Heart left ventricle (tissue), 16 donors: ENCODE measurements at regions not wholly inside any gene's neighbourhood (a gene's known extent, or its start where the extent isn't known, plus 50 kb on each side); places are given as distances from the start of the nearest gene placed in this dataset.

Experiments used
- ATAC-seq, 4 donors: fragments of 200-7000 bp; cut with Tn5 transposase; one replicate each; pipeline ENCODE4 v1.9.1; 2020 to 2022; ENCODE audit warnings: moderate library complexity in 4 of 4, mild to moderate bottlenecking in 3 of 4, moderate number of reproducible peaks in 1 of 4
- DNase-seq, 5 donors: peaks; one replicate each; pipeline ENCODE4 v3.0.0-alpha.2; 2020
- H3K27ac ChIP-seq, 12 donors: fragments of 200-600 bp; sonication (generic) in 4 of 12; one replicate each; pipeline versions ENCODE4 v1.5.0 to v1.8.0; 2016 to 2022; ENCODE audit warnings: mild to moderate bottlenecking in 2 of 12
- H3K27me3 ChIP-seq, 9 donors: fragments of 200-600 bp; sonication (generic) in 2 of 9; one replicate each; pipeline versions ENCODE4 v1.5.1 to v1.8.0; 2016 to 2022; ENCODE audit warnings: mild to moderate bottlenecking in 3 of 9
- H3K36me3 ChIP-seq, 9 donors: fragments of 200-600 bp; sonication (generic) in 2 of 9; one replicate each; pipeline versions ENCODE4 v1.5.0 to v1.8.0; 2018 to 2022; ENCODE audit warnings: mild to moderate bottlenecking in 2 of 9
- H3K4me1 ChIP-seq, 12 donors: fragments of 200-600 bp; sonication (generic) in 4 of 12; one replicate each; pipeline versions ENCODE4 v1.5.0 to v1.8.0; 2016 to 2022; ENCODE audit warnings: mild to moderate bottlenecking in 3 of 12
- H3K4me3 ChIP-seq, 12 donors: fragments of 200-600 bp; sonication (generic) in 4 of 12; one replicate each; pipeline versions ENCODE4 v1.5.0 to v1.8.0; 2017 to 2022; ENCODE audit warnings: mild to moderate bottlenecking in 9 of 12, moderate library complexity in 4 of 12
- H3K9me3 ChIP-seq, 12 donors: fragments of 200-600 bp; sonication (generic) in 4 of 12; one replicate each; pipeline versions ENCODE4 v1.5.0 to v1.8.0; 2016 to 2022; ENCODE audit warnings: mild to moderate bottlenecking in 1 of 12
- POLR2A ChIP-seq, 2 donors: fragments of 450-650 bp; IDR thresholded peaks; one replicate each; pipeline ENCODE4 v1.6.1; 2017; ENCODE audit warnings: antibody characterized with exemption in 2 of 2, mild to moderate bottlenecking in 2 of 2, moderate library complexity in 2 of 2
- WGBS, 4 donors: extraction: QIAGEN DNeasy Blood & Tissue Kit in 2 of 4; methylation state at CpG; one replicate each; pipeline versions ENCODE4 v1.1.5 to v1.1.7; 2013 to 2018; 5-methylcytosine and 5-hydroxymethylcytosine counted together
- intact Hi-C, 10 donors: fragments of 100-400 bp; cut with DNase I; formaldehyde crosslinking; loops; one replicate each; pipeline versions ENCODE4 v1.11.1 to v1.14.2; 2022
- TF ChIP-seq, protein P1 (sequence below), 12 donors: fragments of 200-600 bp; sonication (generic) in 4 of 12; IDR thresholded peaks; one replicate each; pipeline versions ENCODE4 v1.5.0 to v1.8.0; 2018 to 2022; ENCODE audit warnings: antibody characterized with exemption in 12 of 12, mild to moderate bottlenecking in 5 of 12
- donor health status: ischemic (EF 13 %, LVEDD 7.1; RV severe dilation, severe dysfunction).
- donor health status: healthy with polysubstance abuse.
- donor health status: DM: no; HTN: yes; CAD: no.
- donor health status: DM: no; HTN: no; CAD: no.
- donor health status: ischemic (EF 25% LVEDD 6.9; RV normal size, moderate dysfunction).
- donor health status: ischemic (EF 25% LVEDD 5.7; RV mildly dilated, moderate dysfunction).
- donor health status: healthy.
- donor health status: DM: yes; HTN: yes; CAD: no.
- donor health status: ischemic (EF 35%, LVEDD 5.7; RV mildly dilated, moderate dysfunction).
- donor health status: nonischemic (EF 11% LVEDD 7.7; RV severe dilation, severe dysfunction).
- donor health status: DM: yes; HTN: yes; CAD: no.
- donor health status: PGD.
- donor health status: ischemic (EF 29% LVEDD 5.4; RV normal size, mild dysfunction).
- donor health status: nonischemic (EF 23%, LVEDD 6.1; RV moderate dilation, normal function).

DNA sequence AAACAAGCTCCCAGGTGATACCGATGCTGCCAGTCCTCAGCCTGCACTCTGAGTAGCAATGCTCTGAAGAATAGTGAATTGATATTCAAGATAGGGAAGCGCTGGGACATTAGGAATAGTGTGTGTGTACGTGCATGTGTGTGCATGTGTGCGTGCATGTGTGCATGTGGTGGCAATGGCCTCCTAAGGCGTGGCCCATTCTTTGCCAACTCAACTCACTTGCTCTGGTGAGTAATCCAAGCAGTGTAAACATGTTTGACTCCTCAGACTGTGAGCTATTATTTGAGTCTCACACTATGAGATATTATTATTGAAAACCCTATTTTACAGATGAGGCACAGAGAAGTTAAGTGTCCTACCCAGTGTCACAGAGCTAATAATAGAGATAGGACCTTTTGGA is 186.6 kb downstream of the RAB11FIP2 start:
- Histone ChIP-seq H3K27me3 (peaks cover 0 to 31% (median 0%) of the 10 kb centered on the region in 9 donors), H3K4me3 (no peak overlapping the region), H3K9me3 (peaks cover 0 to 11% (median 0%) of the 10 kb centered on the region in 12 donors), H3K4me1 (no peaks in the 10 kb centered on the region), H3K27ac (no peak overlapping the region), H3K36me3 (no peaks in the 10 kb centered on the region)
- intact Hi-C loops, result loop anchor here in 1 of 10 donors (5.0 kb wide), 1 partner anchor 382 kb away; no protein-coding TSS in a partner anchor
- ATAC-seq, result no peak
- TF ChIP-seq, protein P1, sequence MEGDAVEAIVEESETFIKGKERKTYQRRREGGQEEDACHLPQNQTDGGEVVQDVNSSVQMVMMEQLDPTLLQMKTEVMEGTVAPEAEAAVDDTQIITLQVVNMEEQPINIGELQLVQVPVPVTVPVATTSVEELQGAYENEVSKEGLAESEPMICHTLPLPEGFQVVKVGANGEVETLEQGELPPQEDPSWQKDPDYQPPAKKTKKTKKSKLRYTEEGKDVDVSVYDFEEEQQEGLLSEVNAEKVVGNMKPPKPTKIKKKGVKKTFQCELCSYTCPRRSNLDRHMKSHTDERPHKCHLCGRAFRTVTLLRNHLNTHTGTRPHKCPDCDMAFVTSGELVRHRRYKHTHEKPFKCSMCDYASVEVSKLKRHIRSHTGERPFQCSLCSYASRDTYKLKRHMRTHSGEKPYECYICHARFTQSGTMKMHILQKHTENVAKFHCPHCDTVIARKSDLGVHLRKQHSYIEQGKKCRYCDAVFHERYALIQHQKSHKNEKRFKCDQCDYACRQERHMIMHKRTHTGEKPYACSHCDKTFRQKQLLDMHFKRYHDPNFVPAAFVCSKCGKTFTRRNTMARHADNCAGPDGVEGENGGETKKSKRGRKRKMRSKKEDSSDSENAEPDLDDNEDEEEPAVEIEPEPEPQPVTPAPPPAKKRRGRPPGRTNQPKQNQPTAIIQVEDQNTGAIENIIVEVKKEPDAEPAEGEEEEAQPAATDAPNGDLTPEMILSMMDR (IDR thresholded peaks at IDR 0.05), result no peak
- no peak for TF ChIP-seq POLR2A (IDR thresholded peaks at IDR 0.05)
- WGBS, 4 donors, result 80 to 88% (median 84%) methylated on average over 5 of the region's 5 CpGs
- no peak for DNase-seq

DNA sequence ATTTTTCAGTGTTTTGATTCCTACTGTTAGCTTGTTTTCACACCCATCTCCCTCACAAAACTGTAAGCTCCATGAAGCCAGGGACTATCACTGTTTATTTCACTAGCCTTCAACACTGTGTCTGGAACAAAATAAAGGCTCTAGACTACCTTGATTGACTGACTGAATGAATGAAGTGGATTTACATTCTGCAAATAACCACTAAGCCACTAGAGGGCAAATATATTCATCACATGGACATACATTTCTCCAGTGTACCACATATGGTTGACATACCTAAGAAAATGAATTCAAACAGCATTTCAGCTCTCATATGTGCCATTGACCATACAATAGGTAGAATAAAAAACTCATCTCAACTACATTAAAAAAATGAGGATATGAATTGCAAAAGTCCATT is 185.9 kb downstream of the RAB11FIP2 start:
- TF ChIP-seq, protein P1 (IDR thresholded peaks at IDR 0.05), result peak in 4 of 12 donors; percentile 8 to 24 (median 16)
- TF ChIP-seq POLR2A (IDR thresholded peaks at IDR 0.05), result no peak
- Histone ChIP-seq H3K36me3 (no peaks in the 10 kb centered on the region), H3K9me3 (peaks cover 0 to 6% (median 0%) of the 10 kb centered on the region in 12 donors), H3K4me3 (no peak overlapping the region), H3K27me3 (peaks cover 0 to 35% (median 0%) of the 10 kb centered on the region in 9 donors), H3K27ac (no peak overlapping the region), H3K4me1 (no peaks in the 10 kb centered on the region)
- DNase-seq (no peak), ATAC-seq (no peak)
- intact Hi-C loops, result loop anchor here in 1 of 10 donors (5.0 kb wide), 1 partner anchor 381 kb away; no protein-coding TSS in a partner anchor

GRCh38 chr10:117861329-117861728 is 185.4 kb downstream of the RAB11FIP2 start:
- Histone ChIP-seq H3K36me3 (no peaks in the 10 kb centered on the region), H3K27me3 (peaks cover 0 to 37% (median 0%) of the 10 kb centered on the region in 9 donors), H3K9me3 (peaks cover 0 to 1% (median 0%) of the 10 kb centered on the region in 12 donors), H3K27ac (no peak overlapping the region), H3K4me1 (no peaks in the 10 kb centered on the region), H3K4me3 (no peak overlapping the region)
- WGBS, 4 donors, result 88 to 93% (median 88%) methylated on average over 4 of the region's 4 CpGs
- intact Hi-C loops, result loop anchor here in 1 of 10 donors (5.0 kb wide), 1 partner anchor 381 kb away; no protein-coding TSS in a partner anchor
- TF ChIP-seq, protein P1 (IDR thresholded peaks at IDR 0.05), result no peak
- TF ChIP-seq POLR2A (IDR thresholded peaks at IDR 0.05), result no peak
- ATAC-seq (no peak), DNase-seq (no peak)

GRCh38 chr10:117863771-117864170 is 183.0 kb downstream of the RAB11FIP2 start:
- Histone ChIP-seq H3K27ac (no peak overlapping the region), H3K4me3 (no peak overlapping the region), H3K36me3 (no peaks in the 10 kb centered on the region), H3K4me1 (no peaks in the 10 kb centered on the region), H3K27me3 (peaks cover 0 to 42% (median 0%) of the 10 kb centered on the region in 9 donors), H3K9me3 (no peaks in the 10 kb centered on the region)
- intact Hi-C loops, result loop anchor here in 1 of 10 donors (5.0 kb wide), 1 partner anchor 379 kb away; no protein-coding TSS in a partner anchor
- no peak for TF ChIP-seq POLR2A (IDR thresholded peaks at IDR 0.05)
- TF ChIP-seq, protein P1 (IDR thresholded peaks at IDR 0.05), result no peak
- ATAC-seq, result no peak
- DNase-seq, result no peak
- 38 to 66% (median 57%) methylated on average over 2 of the region's 2 CpGs for WGBS, 4 donors
